ENCODE measurements at regions not wholly inside any gene's neighbourhood (a gene's known extent, or its start where the extent isn't known, plus 50 kb on each side); places are given as distances from the start of the nearest gene placed in this dataset.

DNA sequence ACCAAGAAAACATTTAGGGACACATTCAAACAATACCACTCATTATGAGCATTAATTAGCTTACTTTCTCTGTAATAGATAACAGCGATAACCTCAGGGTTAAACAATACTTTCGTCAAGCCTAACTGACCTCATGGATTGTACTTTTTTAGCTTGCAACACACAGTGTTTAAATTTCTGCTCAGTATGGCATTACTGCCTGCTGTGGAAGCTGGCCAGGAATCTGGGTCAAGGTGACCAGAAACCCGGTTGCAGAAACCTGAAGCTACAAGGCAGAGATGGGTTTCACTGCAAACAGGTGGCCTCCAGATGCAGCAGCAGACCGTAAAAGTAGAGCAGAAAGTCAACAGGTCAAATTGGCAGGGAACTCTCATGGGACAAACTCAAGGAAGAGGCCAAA lies 123.8 kb upstream of the FHL2 start:
- Histone ChIP-seq H2AK9ac (replicated peaks; ENCODE audit: low read depth, low read length, poor library complexity) (no peak overlapping the region), H3K27ac (ENCODE audit: insufficient read depth, low read length) (no peak overlapping the region), H3K9me3 (ENCODE audit: control insufficient read depth, insufficient read depth, low read length) (no peaks in the 10 kb centered on the region; the same call in 1 of the 2 replicates), H2AK5ac (ENCODE audit: low read depth, low read length) (no peak overlapping the region), H4K91ac (ENCODE audit: insufficient read depth, low read depth, low read length) (no peak overlapping the region), H3K9ac (ENCODE audit: low read depth, low read length) (no peak overlapping the region), H2BK5ac (ENCODE audit: low read depth, low read length, poor library complexity, severe bottlenecking) (no peak overlapping the region), H2BK15ac (ENCODE audit: low read depth, low read length) (no peak overlapping the region), H3K36me3 (ENCODE audit: control insufficient read depth, insufficient read depth, low read length) (no peaks in the 10 kb centered on the region), H3K27me3 (ENCODE audit: control insufficient read depth, insufficient read depth, low read length) (peaks cover 14% of the 10 kb centered on the region), H3K4me1 (ENCODE audit: control insufficient read depth, insufficient read depth, low read length) (peaks cover 2% of the 10 kb centered on the region; the same call in 1 of the 2 replicates), H2AFZ (replicated peaks; ENCODE audit: low read length, poor library complexity) (no peak overlapping the region), H3K4me3 (ENCODE audit: insufficient read depth, low read depth, low read length) (no peak overlapping the region), H3K23ac (ENCODE audit: low read depth, low read length) (no peak overlapping the region), H4K20me1 (ENCODE audit: insufficient read depth, low read length) (no peaks in the 10 kb centered on the region), H3K18ac (ENCODE audit: low read depth, low read length) (no peak overlapping the region), H3K56ac (ENCODE audit: extremely low read depth, insufficient read depth, low read length) (no peak overlapping the region), H4K5ac (ENCODE audit: low read depth, low read length) (no peak overlapping the region), H3K9me1 (ENCODE audit: insufficient read depth, low read length) (no peaks in the 10 kb centered on the region), H4K8ac (ENCODE audit: low read depth in 2 of 2, low read length in 2 of 2) (no peak overlapping the region), H3K4me2 (ENCODE audit: low read depth, low read length) (no peak overlapping the region), H3K4ac (ENCODE audit: low read depth, low read length) (no peak overlapping the region), H2BK120ac (ENCODE audit: low read depth, low read length) (no peak overlapping the region), H3K14ac (replicated peaks; ENCODE audit: low read depth, low read length) (no peak overlapping the region), H3K79me1 (ENCODE audit: low read depth in 1 of 2, low read length in 2 of 2) (no peaks in the 10 kb centered on the region), H2BK20ac (ENCODE audit: low read depth, low read length) (no peak overlapping the region)
- ChIA-PET CTCF (interaction anchor here (0.6 to 1.1 kb wide), 3 partner anchors 81 to 179 kb away, joined by 3 to 9 read pairs (median 4); no protein-coding TSS in a partner anchor), POLR2A (ENCODE audit: unreplicated experiment) (no interaction called here)
- dilution Hi-C loops (cut with HindIII; ENCODE audit: low sequenced_read_pairs, unreplicated experiment), result no loop called here
- ATAC-seq (ENCODE audit: low read depth), result no peak
- intact Hi-C loops (cut with micrococcal nuclease), result no loop called here
- no peak for DNase-seq
- TF ChIP-seq, protein P1, sequence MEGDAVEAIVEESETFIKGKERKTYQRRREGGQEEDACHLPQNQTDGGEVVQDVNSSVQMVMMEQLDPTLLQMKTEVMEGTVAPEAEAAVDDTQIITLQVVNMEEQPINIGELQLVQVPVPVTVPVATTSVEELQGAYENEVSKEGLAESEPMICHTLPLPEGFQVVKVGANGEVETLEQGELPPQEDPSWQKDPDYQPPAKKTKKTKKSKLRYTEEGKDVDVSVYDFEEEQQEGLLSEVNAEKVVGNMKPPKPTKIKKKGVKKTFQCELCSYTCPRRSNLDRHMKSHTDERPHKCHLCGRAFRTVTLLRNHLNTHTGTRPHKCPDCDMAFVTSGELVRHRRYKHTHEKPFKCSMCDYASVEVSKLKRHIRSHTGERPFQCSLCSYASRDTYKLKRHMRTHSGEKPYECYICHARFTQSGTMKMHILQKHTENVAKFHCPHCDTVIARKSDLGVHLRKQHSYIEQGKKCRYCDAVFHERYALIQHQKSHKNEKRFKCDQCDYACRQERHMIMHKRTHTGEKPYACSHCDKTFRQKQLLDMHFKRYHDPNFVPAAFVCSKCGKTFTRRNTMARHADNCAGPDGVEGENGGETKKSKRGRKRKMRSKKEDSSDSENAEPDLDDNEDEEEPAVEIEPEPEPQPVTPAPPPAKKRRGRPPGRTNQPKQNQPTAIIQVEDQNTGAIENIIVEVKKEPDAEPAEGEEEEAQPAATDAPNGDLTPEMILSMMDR (conservative IDR thresholded peaks at IDR 0.05; ENCODE audit: low read depth, low read length), result no peak
- TF ChIP-seq RCOR1 (IDR thresholded peaks at IDR 0.05; ENCODE audit: insufficient replicate concordance, low read length) (no peak), SMC3 (IDR thresholded peaks at IDR 0.05; ENCODE audit: low read depth, low read length) (no peak), BHLHE40 (IDR thresholded peaks at IDR 0.05; ENCODE audit: low read depth, low read length) (no peak), MAFK (IDR thresholded peaks at IDR 0.05; ENCODE audit: low read depth, low read length) (no peak), MAZ (IDR thresholded peaks at IDR 0.05; ENCODE audit: borderline replicate concordance, low read depth, low read length) (no peak), CEBPB (IDR thresholded peaks at IDR 0.05; ENCODE audit: low read depth, low read length) (no peak), MXI1 (IDR thresholded peaks at IDR 0.05; ENCODE audit: borderline replicate concordance, low read depth, low read length) (no peak), RAD21 (IDR thresholded peaks at IDR 0.05; ENCODE audit: low read length) (no peak)
- TF ChIP-seq, protein P2, sequence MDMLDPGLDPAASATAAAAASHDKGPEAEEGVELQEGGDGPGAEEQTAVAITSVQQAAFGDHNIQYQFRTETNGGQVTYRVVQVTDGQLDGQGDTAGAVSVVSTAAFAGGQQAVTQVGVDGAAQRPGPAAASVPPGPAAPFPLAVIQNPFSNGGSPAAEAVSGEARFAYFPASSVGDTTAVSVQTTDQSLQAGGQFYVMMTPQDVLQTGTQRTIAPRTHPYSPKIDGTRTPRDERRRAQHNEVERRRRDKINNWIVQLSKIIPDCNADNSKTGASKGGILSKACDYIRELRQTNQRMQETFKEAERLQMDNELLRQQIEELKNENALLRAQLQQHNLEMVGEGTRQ (IDR thresholded peaks at IDR 0.05; ENCODE audit: low read depth, low read length), result no peak
- in situ Hi-C loops (cut with MboI; ENCODE audit: low sequenced_read_pairs), result no loop called here
- 88% methylated on average over 3 of the region's 4 CpGs; no CpG with 5 or more reads in 1 of the 2 experiments for WGBS, 2 experiments (ENCODE audit: extremely low coverage in 2 of 2, insufficient read length in 1 of 2)
- no TSS peak for BruUV-seq (replicated peaks)
